ENCODE measurements at regions not wholly inside any gene's neighbourhood (a gene's known extent, or its start where the extent isn't known, plus 50 kb on each side); places are given as distances from the start of the nearest gene placed in this dataset.
"Not testable (repeated sequence)": the region's sequence is repeated elsewhere in the genome, so short reads cannot be mapped to it uniquely, and the experiment has no call there.

GRCh38 chr2:236415684-236416444, 151.7 kb upstream of the ASB18 start:
- DNase-seq (ENCODE audit: low spot score): no peak

DNA sequence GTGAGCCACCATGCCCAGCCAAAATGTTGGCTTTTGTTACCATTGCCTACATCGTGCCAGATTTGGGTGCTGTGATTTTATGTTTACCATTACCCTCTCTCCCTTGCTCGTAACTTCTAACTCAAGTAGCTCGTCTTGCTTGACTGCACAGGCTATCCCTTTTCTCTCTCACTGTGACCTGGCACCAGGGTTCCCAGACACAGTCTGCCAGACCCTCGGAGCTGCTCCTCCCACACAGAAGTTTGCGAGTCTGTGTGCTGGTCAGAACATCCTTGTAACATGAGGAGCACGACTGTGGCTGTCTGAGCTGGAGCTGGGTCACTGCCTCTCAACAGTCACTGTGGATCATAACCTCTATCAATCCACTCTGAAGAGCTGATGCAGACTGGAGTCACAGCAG, 152.5 kb upstream of the ACKR3 start:
- no peak for DNase-seq (ENCODE audit: low spot score)

DNA sequence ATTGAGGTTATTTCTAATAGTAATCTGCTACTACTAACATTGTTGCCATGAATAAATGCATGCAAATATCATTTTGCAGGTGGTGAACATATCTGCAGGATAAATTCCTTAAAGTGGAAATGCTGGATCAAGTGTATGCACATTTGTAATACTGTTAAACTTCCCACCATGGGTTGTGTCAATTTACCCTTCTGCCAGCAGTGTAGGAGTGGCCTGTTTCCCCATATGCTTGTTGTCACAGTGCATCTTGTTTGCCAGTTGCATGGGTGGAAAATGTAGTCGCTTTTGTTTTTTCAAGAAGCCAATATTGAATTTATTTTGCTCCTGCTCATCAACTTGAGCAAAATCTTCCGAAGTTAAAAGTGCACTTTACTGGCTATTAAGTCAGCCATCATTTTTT, 139.0 kb upstream of the ACKR3 start:
- DNase-seq (ENCODE audit: low spot score): no peak

DNA sequence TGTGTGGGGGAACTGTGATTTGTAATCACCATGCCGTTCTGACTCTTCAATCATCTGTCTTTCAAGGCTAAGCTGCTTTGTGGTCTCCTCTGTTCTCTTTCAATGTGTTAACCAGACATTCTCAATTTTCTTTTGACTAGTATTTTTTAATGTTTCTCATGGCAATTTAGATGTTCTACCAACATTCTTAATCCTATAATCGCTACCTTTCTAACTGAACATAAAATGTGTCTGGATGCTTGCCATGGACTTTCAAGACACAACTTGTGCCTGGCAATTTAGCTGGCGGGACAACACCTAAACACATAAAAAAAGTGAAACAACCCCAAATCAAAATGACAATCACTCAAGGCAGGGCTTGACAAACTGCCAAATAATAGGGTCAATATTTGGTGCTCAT, 135.0 kb upstream of the ACKR3 start:
- DNase-seq (ENCODE audit: low spot score): no peak

DNA sequence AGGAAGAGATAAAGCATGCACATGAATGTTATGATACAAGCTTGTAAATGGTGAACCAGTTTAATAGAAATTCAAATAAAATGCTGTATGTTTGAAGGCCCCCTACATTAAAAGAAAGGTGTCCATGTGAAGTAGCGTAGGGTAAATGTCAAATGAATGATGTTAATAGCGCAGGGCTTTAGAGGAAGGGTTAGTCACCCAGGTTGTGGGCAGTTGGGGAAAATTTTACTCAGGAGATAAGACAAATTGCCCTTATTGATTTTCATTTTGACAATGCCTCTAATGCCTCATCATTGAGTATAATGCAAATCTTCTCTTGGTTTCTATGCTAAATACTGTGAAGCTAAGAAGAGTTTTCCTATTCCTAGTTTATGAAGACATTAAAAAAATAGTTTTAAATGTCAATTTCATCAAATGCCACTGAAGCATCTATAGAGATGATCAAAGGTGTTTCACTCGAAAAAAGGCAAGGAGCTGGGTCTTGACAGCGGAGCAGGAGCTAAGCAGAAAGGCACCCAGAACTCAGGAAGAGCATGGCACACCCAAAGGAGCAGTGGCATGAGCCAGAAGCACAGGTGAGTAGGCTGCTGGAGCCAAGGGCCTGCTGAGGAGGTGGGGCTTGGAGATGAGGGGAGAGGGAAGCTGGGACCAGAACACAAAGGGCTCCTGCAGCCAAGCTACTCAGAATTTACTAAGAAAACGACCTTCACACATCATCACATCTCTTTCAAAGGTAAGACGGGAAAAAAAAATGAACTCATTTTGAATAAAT, 129.3 kb upstream of the ACKR3 start:
- DNase-seq (ENCODE audit: low spot score): no peak

- DNase-seq (ENCODE audit: low spot score): no peak
Measured at GRCh38 chr2:236444187-236444586, 125.4 kb upstream of the ACKR3 start.

DNA sequence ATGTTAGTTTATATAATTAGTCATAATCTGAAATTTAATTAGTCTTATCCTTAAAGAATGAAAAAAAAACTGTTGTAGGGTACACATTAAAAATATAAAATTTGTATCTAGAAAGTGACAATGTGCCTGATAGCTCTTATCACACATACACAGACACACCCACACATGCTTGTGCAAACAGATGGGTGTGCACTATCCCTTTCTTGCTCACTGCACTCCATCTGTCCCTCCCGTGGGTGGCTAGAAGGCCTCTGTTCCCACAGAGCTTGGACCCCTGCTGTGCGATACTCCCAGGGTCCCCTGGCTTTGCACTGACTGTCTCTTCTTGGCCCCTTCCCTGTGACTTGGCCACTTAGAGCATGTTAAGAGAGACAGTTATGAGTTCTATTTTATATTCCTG, 123.9 kb upstream of the ACKR3 start:
- no peak for DNase-seq (ENCODE audit: low spot score)

- no peak for DNase-seq (ENCODE audit: low spot score)
Measured at GRCh38 chr2:236446521-236446920, 123.1 kb upstream of the ACKR3 start.

DNA sequence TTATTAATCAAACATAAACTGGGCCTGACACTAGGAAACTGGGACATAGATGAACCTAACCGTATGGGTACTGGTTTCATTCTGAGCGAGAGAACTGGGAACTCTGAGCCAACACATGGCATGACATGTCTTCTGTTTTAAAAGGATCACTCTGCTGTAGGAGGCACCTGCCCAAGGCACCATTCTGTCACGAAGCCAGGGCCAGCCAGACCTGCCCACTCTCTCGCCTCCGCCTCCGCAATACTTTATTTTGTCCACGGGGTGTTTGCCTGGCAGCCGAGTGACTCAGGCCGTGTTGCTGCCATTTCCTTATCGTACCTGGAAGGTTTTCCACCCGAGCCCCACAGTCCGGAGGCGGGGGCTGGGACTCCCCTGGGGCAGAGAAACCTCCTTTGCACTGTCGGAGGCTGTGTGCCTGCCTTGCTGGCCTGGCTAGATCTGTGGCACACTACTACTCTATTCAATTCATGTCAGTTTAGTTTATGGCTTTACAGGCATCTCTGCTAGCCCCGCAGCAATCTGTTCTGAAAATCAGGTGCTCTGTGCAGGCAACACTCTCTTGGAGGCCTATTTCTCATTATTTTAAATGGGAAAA, 120.4 kb upstream of the ACKR3 start:
- no peak for DNase-seq (ENCODE audit: low spot score)

GRCh38 chr2:236452238-236452637, 117.4 kb upstream of the ACKR3 start:
- DNase-seq (ENCODE audit: low spot score): no peak

DNA sequence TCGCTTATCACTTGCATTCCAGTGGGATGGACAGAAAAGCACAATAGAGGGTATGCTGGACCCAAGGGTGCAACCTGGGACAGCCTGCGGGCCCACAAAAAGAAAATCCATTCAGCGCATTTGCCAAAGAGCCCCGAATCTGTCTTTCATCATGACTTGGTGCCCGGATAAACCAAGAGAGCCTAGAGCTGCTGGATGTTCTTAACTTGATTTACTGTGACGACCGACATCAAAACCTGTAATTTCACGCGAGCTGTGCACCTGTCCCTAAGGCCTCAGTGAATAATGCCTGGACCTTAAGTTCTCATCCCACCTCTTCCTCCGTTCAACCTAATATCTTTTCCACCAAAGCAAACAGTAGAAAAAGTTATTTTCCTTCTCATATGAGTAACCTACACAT, 115.5 kb upstream of the ACKR3 start:
- DNase-seq (ENCODE audit: low spot score): no peak

DNA sequence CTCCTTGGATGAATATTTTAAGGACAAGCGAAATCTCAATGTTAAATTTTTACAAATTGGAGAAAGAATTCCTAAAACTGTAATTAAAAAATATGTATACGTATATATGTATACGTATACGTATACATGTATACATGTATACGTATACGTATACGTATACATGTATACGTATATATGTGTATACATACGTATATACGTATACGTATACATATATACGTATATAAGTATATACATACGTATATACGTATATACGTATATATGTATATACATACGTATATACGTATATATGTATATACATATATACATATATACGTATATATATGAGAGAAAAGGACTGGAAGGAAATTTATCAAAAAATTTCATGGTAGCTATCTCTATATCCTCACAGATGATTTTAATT, 110.2 kb upstream of the ACKR3 start:
- no peak for DNase-seq (ENCODE audit: low spot score)

DNA sequence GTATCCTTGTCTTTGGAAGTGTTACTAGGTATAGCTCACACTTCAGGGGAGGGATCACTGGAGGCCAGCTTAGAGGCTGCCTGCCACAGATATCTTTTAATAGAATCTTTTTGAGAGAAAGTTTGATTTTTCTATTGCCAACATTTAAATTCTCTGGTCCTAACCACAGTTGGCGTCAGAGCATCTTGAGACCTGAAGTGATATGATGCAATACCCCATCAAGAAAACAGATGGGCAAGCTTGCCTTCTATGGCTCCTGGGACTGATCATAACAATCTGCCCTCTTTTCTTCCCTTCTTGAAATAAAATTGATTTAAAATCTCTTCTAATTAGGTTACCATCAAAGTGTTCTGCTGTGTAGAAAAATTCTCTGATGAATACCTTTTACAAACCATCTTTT, 105.5 kb upstream of the ACKR3 start:
- DNase-seq (ENCODE audit: low spot score): no peak

DNA sequence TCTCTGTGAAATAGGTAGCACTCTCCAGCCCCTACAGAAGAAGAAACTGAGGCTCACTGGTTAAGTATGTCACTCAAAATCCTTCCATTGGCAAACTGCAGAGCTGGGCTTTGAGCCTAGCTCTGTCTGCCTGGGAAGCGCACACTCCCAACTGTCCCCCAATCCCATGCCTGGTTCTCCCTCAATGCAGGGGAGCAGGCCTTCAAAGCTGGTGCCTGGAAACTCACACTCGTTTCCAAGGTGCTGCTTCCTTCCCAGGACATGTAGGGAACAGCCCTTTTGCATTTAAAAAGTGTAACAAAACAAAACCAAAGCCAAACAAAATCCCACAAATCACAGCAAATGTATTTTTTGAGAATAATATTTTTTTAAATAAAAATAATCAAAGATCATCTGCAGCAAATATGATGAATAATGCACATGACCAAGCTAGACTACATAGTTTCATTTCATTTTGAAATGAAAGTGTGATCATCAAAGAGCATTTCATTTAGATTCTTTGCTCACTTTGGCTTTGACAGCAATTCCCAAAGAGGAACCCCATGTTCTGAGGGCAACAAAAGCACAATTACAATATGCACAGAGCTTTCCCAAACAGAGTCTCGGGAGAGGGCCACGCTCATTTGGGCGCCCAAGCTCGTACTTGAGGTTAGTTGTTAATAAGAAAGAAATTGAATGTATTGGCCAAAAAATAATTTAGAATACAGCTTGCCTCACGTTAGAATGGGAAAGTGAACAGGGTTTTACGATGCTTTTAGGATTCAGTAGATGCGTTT, 96.7 kb upstream of the ACKR3 start:
- DNase-seq (ENCODE audit: low spot score): no peak

DNA sequence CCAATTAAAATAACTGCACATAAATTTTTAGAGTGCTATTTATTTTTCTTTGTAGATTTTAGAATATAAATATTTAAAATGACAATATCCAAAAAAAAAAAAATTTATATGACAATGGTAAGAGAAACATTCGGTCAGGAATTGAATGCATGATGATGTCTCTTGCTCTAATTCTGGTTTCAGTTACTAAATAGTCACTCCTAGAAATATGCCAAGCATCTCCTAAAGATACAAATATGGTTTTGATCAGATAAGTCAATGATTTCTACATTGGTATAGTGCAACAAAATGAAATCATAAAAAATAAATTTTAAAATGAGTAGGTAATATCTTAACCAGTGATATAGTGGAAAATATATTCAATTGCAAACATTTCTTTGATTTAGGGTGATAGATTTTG, 95.9 kb upstream of the ACKR3 start:
- DNase-seq (ENCODE audit: low spot score): no peak

GRCh38 chr2:236479814-236480213, 89.8 kb upstream of the ACKR3 start:
- DNase-seq (ENCODE audit: low spot score): no peak

- DNase-seq (ENCODE audit: low spot score): no peak
Measured at GRCh38 chr2:236483102-236483501, 86.5 kb upstream of the ACKR3 start.

DNA sequence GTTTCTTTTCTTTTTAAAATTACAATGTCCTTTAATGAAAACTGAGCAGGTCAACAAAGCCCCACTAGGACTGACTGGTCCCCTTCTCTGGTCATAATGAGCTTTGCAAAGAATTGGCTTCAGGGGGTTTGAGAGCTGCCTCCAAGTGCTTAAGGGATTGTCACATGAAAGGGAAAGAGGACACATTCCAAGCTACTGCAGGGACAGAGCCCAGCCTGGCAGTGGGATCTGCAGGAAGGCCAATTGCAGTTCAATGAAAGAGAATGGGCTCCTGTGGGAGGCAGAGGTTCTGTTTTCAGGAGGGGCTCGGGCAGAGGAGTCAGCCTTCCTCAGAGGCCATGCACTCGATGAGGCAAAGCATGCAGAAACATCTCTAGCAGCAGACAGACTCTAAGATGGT, 84.1 kb upstream of the ACKR3 start:
- DNase-seq (ENCODE audit: low spot score): no peak

DNA sequence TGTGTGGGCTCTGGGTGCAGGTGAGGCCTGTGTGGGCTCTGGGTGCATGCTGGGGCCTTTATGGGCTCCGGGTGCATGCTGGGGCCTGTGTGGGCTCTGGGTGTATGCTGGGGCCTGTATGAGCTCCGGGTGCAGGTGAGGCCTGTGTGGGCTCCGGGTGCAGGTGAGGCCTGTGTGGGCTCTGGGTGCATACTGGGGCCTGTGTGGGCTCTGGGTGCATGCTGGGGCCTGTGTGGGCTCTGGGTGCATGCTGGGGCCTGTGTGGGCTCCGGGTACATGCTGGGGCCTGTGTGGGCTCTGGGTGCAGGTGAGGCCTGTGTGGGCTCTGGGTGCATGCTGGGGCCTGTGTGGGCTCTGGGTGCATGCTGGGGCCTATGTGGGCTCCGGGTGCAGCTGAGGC, 80.5 kb upstream of the ACKR3 start:
- not testable (repeated sequence) for DNase-seq (ENCODE audit: low spot score)

- no peak for DNase-seq (ENCODE audit: low spot score)
Measured at GRCh38 chr2:236489895-236490404, 79.7 kb upstream of the ACKR3 start.

- DNase-seq (ENCODE audit: low spot score): no peak
Measured at GRCh38 chr2:236496340-236496739, 73.3 kb upstream of the ACKR3 start.

DNA sequence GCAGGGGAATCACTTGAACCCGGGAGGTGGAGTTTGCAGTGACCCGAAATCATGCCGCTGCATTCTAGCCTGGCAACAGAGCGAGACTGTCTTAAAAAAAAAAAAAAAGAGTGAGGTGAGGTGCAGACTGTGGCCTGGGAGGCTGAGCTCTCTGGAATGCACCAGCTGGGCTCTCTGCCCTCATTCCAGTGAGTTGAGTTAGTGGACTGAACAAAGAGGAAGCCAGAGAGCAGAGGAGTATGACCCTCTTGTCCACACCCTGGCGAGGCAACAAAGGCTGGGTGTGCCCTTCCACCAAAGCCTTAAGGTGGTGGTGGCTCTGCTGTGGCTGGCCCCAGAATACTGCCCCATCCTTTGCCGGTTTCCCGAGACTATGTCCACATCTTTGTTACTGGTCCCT, 71.3 kb upstream of the ACKR3 start:
- no peak for DNase-seq (ENCODE audit: low spot score)

Measured in hematopoietic multipotent progenitor cell treated with erythropoietin and hydrocortisone succinate and interleukin-3 and kit ligand, for 17 days (in vitro differentiated cells).